ENCODE measurements at regions not wholly inside any gene's neighbourhood (a gene's known extent, or its start where the extent isn't known, plus 50 kb on each side); places are given as distances from the start of the nearest gene placed in this dataset.

- no peak for DNase-seq (ENCODE audit: low read depth)
- Histone ChIP-seq H3K4me3 (ENCODE audit: low read depth, low read length) (no peak overlapping the region), H3K36me3 (ENCODE audit: control insufficient read depth, insufficient read depth, low read length) (no peaks in the 10 kb centered on the region), H3K27me3 (ENCODE audit: control insufficient read depth, insufficient read depth, low read length) (no peaks in the 10 kb centered on the region)
- ChIA-PET CTCF (no interaction called here), POLR2A (no interaction called here)
- TF ChIP-seq CTCF (IDR thresholded peaks at IDR 0.05; ENCODE audit: insufficient read depth, low read depth, low read length): no peak
Measured at GRCh38 chr1:170856455-170856854, 78.9 kb upstream of the MROH9 start.

GRCh38 chr1:170857955-170858354 lies 77.4 kb upstream of the MROH9 start:
- no peak for DNase-seq (ENCODE audit: low read depth)
- CTCF ChIA-PET: interaction anchor here (0.5 to 1.5 kb wide), 3 partner anchors 11 to 1206 kb away, joined by 3 to 6 read pairs (median 3); no protein-coding TSS in a partner anchor
- Histone ChIP-seq H3K4me3 (ENCODE audit: low read depth, low read length) (no peak overlapping the region), H3K36me3 (ENCODE audit: control insufficient read depth, insufficient read depth, low read length) (no peaks in the 10 kb centered on the region), H3K27me3 (ENCODE audit: control insufficient read depth, insufficient read depth, low read length) (no peaks in the 10 kb centered on the region)
- POLR2A ChIA-PET: no interaction called here
- no peak for TF ChIP-seq CTCF (IDR thresholded peaks at IDR 0.05; ENCODE audit: insufficient read depth, low read depth, low read length)

- CTCF ChIA-PET: interaction anchor here (1.0 kb wide), 1 partner anchor 9 kb away, joined by 4 read pairs; no protein-coding TSS in a partner anchor
Measured at GRCh38 chr1:170863621-170864020, 71.7 kb upstream of the MROH9 start.

GRCh38 chr1:170864238-170864637 lies 71.1 kb upstream of the MROH9 start:
- H3K27me3 ChIP-seq (ENCODE audit: control insufficient read depth, insufficient read depth, low read length): no peaks in the 10 kb centered on the region
- DNase-seq (ENCODE audit: low read depth): no peak
- CTCF ChIA-PET: interaction anchor here (1.0 to 1.2 kb wide), 2 partner anchors 10 to 68 kb away, joined by 3 to 4 read pairs; no protein-coding TSS in a partner anchor
- no peak for TF ChIP-seq CTCF (IDR thresholded peaks at IDR 0.05; ENCODE audit: insufficient read depth, low read depth, low read length)
- POLR2A ChIA-PET: no interaction called here
- H3K4me3 ChIP-seq (ENCODE audit: low read depth, low read length): no peak overlapping the region
- H3K36me3 ChIP-seq (ENCODE audit: control insufficient read depth, insufficient read depth, low read length): no peaks in the 10 kb centered on the region

More at GRCh38 chr1:170863621-170864020, 71.7 kb upstream of the MROH9 start:
- H3K27me3 ChIP-seq (ENCODE audit: control insufficient read depth, insufficient read depth, low read length): no peaks in the 10 kb centered on the region
- no peak overlapping the region for H3K4me3 ChIP-seq (ENCODE audit: low read depth, low read length)
- POLR2A ChIA-PET: no interaction called here
- no peaks in the 10 kb centered on the region for H3K36me3 ChIP-seq (ENCODE audit: control insufficient read depth, insufficient read depth, low read length)
- TF ChIP-seq CTCF (IDR thresholded peaks at IDR 0.05; ENCODE audit: insufficient read depth, low read depth, low read length): no peak
- no peak for DNase-seq (ENCODE audit: low read depth)

- Histone ChIP-seq H3K36me3 (ENCODE audit: control insufficient read depth, insufficient read depth, low read length) (no peaks in the 10 kb centered on the region), H3K4me3 (ENCODE audit: low read depth, low read length) (no peak overlapping the region), H3K27me3 (ENCODE audit: control insufficient read depth, insufficient read depth, low read length) (no peaks in the 10 kb centered on the region)
- CTCF ChIA-PET: interaction anchor here (0.9 to 1.2 kb wide), 2 partner anchors 16 to 69 kb away, joined by 3 read pairs; no protein-coding TSS in a partner anchor
- POLR2A ChIA-PET: no interaction called here
- no peak for TF ChIP-seq CTCF (IDR thresholded peaks at IDR 0.05; ENCODE audit: insufficient read depth, low read depth, low read length)
- no peak for DNase-seq (ENCODE audit: low read depth)
Measured at GRCh38 chr1:170864876-170865538, 70.3 kb upstream of the MROH9 start.
